HEK293 (cell line): ENCODE measurements at regions not wholly inside any gene's neighbourhood (a gene's known extent, or its start where the extent isn't known, plus 50 kb on each side); places are given as distances from the start of the nearest gene placed in this dataset.

ENCODE experiments used
- CTCF ChIP-seq: fragments of 450-650 bp; formaldehyde crosslinking; IDR thresholded peaks from 2 replicates; pipeline ENCODE4 v1.5.1; 2016; ENCODE audit warnings: missing biosample characterization, missing genetic modification characterization
- ZNF670 ChIP-seq: fragments of 450-650 bp; formaldehyde crosslinking; IDR thresholded peaks from 2 replicates; pipeline ENCODE4 v1.5.1; 2016; ENCODE audit warnings: missing biosample characterization, missing genetic modification characterization, low read depth

- no peak for TF ChIP-seq ZNF670
- no peak for TF ChIP-seq CTCF
These were observed 54.4 kb downstream of the DOP1B start for GRCh38 chr21:36210779-36211659.
